ENCODE measurements at regions not wholly inside any gene's neighbourhood (a gene's known extent, or its start where the extent isn't known, plus 50 kb on each side); places are given as distances from the start of the nearest gene placed in this dataset.

GRCh38 chr12:59491877-59492276 is 104.0 kb upstream of the SLC16A7 start:
- no peak for TF ChIP-seq CTCF (conservative IDR thresholded peaks at IDR 0.05)
- no peak for TF ChIP-seq EZH2 (IDR thresholded peaks at IDR 0.05; ENCODE audit: low read depth)
